Epithelial cell of esophagus (primary cell): ENCODE measurements at regions not wholly inside any gene's neighbourhood (a gene's known extent, or its start where the extent isn't known, plus 50 kb on each side); places are given as distances from the start of the nearest gene placed in this dataset.

Experiments used
- DNase-seq: peaks from one replicate; pipeline ENCODE4 v3.0.0; 2010; ENCODE audit warnings: low read depth
- H3K4me3 ChIP-seq: 2 replicates; pipeline ENCODE4 v1.5.1; 2011; ENCODE audit warnings: mild to moderate bottlenecking, low read length, control low read depth
- CTCF ChIP-seq: IDR thresholded peaks from 2 replicates; pipeline ENCODE4 v1.5.1; 2011; ENCODE audit warnings: low read depth, mild to moderate bottlenecking, low read length, control low read depth, inconsistent platforms; ENCODE audit not compliant: insufficient read depth; ENCODE audit errors: missing control alignments

- H3K4me3 ChIP-seq, result no peak overlapping the region
- no peak for TF ChIP-seq CTCF
- DNase-seq, result peak; percentile 82
These were observed 97.2 kb downstream of the PCSK1 start for GRCh38 chr5:96335873-96336272.

DNA sequence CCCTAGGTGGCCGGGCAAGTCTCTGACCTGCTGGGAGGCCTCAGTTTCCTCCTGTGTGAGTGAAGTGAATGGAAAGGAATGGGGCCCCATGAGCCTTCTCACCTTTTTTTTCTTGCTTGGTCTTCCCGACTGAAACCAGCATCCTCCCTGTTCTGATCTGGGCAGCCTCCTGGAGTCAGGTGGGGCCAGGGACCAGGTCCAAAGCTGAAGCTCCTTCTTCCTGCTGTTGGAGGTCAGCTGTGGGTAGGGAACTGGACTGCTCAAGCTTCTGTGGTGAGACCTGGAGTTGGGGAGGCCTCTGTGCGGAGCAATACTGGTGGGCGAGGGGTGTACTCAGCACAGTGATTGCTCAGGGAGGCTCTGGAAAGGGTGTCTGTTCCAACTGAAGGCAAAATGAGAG, 99.7 kb downstream of the PCSK1 start:
- no peak for TF ChIP-seq CTCF
- DNase-seq, result no peak
- no peak overlapping the region for H3K4me3 ChIP-seq

DNA sequence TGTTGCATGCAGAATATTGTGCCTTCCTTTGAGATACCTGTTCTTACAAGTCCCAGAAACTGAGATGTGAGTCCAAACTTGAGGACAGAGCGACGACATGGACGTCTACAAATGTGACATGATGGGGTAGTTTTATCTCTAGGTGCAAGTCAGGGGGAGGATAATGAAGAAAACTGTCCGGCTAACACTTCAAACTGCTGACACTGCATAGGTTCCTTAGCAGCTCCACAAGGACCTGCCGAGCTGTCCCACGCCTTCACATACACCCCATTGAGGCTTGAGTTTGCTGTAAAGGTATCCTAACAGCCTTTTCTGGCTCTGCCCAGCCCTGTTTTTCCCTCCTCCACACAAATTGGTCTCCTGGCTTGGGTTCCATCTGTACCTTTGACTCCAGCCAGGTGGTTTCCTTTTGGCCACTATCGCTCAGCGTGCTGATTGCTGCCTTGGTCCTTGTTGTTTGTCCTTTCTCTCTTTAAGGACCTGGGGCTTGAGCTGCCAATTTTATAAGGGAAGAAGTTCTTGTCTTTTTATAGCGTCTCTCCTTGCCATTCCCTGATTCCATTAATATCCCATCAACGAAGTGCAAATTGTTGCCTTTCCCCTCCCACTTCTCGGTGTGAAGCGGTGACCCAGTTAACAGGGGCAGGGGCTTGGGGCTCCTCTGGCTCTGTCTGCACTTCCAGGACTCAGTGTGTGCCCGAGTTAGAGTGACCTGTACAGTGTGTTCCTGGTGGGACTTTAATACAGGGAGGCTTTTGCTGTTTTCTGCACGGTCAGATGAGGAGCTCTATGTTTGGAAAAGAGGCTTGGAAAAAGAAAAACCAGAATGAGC, 100.3 kb downstream of the PCSK1 start:
- no peak for TF ChIP-seq CTCF
- H3K4me3 ChIP-seq, result no peak overlapping the region
- DNase-seq, result no peak

DNA sequence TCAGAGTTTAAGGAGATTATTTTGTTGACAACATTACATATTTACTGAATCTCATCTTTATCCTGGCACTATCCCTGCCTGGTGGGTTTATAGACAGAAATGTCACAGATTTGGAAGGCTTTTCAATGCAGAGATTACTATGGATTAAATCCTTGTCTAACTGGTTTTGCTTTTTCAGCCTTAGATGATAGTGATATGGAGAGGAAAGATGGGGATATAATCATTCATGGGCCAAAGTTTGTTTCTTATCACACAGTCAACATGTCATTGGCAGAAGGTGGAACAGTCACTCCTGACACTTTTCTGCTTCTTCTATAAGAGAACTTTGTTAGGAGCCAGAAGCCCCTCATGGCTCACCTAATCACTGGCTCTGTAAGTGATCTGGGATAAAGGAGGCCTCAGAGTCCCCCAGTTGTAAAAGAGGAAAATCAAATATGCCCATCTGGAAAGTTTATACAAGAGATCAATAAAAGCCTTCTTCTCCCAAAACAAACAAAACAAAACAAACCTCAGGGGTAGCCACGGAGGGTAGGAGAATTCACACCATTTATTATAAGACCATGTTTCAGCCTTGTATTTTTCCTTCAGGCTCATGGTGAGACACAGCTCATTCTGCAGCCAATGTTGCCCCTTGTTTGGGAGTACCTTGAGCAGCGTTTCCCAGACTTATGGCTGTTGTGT, 101.2 kb downstream of the PCSK1 start:
- TF ChIP-seq CTCF, result no peak

DNA sequence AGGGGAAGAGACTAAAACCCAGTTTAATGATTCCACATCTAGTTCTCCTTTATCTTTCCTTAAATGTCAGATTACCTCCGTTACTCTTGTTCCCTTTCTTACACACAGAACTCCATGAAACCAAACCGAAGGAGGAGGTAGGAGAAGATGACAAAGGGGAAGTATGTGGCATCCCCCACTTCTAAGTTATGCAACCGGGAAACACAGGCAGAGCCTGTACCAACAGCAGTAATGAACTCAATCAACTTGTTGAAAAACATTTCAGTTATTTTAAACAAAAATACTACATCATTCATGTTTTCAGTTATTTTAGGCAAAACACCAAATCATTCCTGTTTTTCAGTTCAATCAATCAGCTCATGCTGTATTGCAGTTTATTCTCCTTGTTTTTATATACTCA, 101.8 kb downstream of the PCSK1 start:
- DNase-seq, result peak; percentile 40
- no peak overlapping the region for H3K4me3 ChIP-seq
- no peak for TF ChIP-seq CTCF

More for the DNA sequence above, 101.2 kb downstream of the PCSK1 start:
- no peak for DNase-seq
- no peak overlapping the region for H3K4me3 ChIP-seq

DNA sequence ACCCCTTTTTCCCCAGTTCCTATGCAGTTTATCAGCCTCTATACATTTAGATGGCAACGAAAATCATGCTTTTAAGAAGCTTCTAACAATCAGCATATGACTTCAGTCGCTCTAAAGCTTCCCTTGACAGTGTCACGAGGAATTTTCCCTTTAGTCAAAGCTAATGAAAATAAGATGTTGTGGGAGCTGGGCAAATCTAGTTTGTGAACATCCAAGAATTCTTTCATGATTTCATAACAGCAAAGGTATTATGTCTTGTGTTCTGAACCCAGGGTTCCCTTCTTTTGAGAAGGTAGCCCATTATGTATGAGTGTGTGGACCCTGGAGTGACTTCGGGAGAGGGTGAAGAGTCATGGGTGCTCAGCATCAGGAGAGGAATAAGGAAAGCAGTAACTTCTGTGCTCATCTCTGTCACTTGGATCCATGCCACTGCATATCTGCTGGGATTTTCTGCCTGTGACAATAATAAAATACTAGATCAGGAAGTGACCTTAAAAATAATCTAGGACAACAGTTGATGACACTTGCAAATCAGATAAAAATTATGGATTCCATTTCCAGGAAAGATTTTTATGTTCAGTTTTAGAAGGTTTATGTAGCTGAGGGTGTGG, 102.4 kb downstream of the PCSK1 start:
- no peak overlapping the region for H3K4me3 ChIP-seq
- no peak for TF ChIP-seq CTCF
- DNase-seq, result no peak
